ENCODE measurements at regions not wholly inside any gene's neighbourhood (a gene's known extent, or its start where the extent isn't known, plus 50 kb on each side); places are given as distances from the start of the nearest gene placed in this dataset.

GRCh38 chr18:56003009-56003719 lies 415.2 kb upstream of the TCF4 start:
- intact Hi-C loops (cut with micrococcal nuclease) = no loop called here
- Mint-ChIP-seq H3K27ac (no peak overlapping the region), H3K4me1 (no peaks in the 10 kb centered on the region), H3K36me3 (no peaks in the 10 kb centered on the region), H3K27me3 (no peaks in the 10 kb centered on the region), H3K4me3 (no peak overlapping the region), H3K9me3 (peaks cover 0 to 3% (median 0%) of the 10 kb centered on the region in 8 donors)
- Histone ChIP-seq H3K9me3 (ENCODE audit: control insufficient read depth in 1 of 2, low read length in 2 of 2) (no peaks in the 10 kb centered on the region), H3K27me3 (ENCODE audit: insufficient read depth, low read length) (no peaks in the 10 kb centered on the region), H3K27ac (ENCODE audit: low read depth, low read length) (no peak overlapping the region), H3K4me3 (ENCODE audit: low read length in 2 of 2) (no peak overlapping the region), H3K4me1 (ENCODE audit: insufficient read depth, low read length) (no peaks in the 10 kb centered on the region), H3K36me3 (ENCODE audit: insufficient read depth, low read length) (no peaks in the 10 kb centered on the region)
- CTCF ChIA-PET (ENCODE audit: partially characterized antibody) = no interaction called here
- POLR2A ChIA-PET (ENCODE audit: partially characterized antibody) = no interaction called here
- no peak for DNase-seq

- H3K4me3 ChIP-seq (ENCODE audit: low read length in 2 of 2) = no peak overlapping the region
- CTCF ChIA-PET (ENCODE audit: partially characterized antibody) = no interaction called here
These were observed 413.6 kb upstream of the TCF4 start for GRCh38 chr18:56001576-56001975.

GRCh38 chr18:56000041-56000440 lies 412.0 kb upstream of the TCF4 start:
- ChIA-PET CTCF (ENCODE audit: partially characterized antibody) (no interaction called here), POLR2A (ENCODE audit: partially characterized antibody) (no interaction called here)
- Mint-ChIP-seq H3K27me3 (no peaks in the 10 kb centered on the region), H3K4me1 (no peaks in the 10 kb centered on the region), H3K27ac (no peak overlapping the region), H3K4me3 (no peak overlapping the region), H3K9me3 (peaks cover 0 to 4% (median under 1%) of the 10 kb centered on the region in 8 donors), H3K36me3 (no peaks in the 10 kb centered on the region)
- Histone ChIP-seq H3K36me3 (ENCODE audit: insufficient read depth, low read length) (no peaks in the 10 kb centered on the region), H3K4me3 (ENCODE audit: low read length in 2 of 2) (no peak overlapping the region), H3K4me1 (ENCODE audit: insufficient read depth, low read length) (no peaks in the 10 kb centered on the region), H3K9me3 (ENCODE audit: control insufficient read depth in 1 of 2, low read length in 2 of 2) (no peaks in the 10 kb centered on the region), H3K27ac (ENCODE audit: low read depth, low read length) (no peak overlapping the region), H3K27me3 (ENCODE audit: insufficient read depth, low read length) (no peaks in the 10 kb centered on the region)
- DNase-seq = no peak
- intact Hi-C loops (cut with micrococcal nuclease) = no loop called here

More at GRCh38 chr18:56001576-56001975, 413.6 kb upstream of the TCF4 start:
- intact Hi-C loops (cut with micrococcal nuclease) = no loop called here
- Histone ChIP-seq H3K27ac (ENCODE audit: low read depth, low read length) (no peak overlapping the region), H3K36me3 (ENCODE audit: insufficient read depth, low read length) (no peaks in the 10 kb centered on the region), H3K4me1 (ENCODE audit: insufficient read depth, low read length) (no peaks in the 10 kb centered on the region), H3K27me3 (ENCODE audit: insufficient read depth, low read length) (no peaks in the 10 kb centered on the region), H3K9me3 (ENCODE audit: control insufficient read depth in 1 of 2, low read length in 2 of 2) (no peaks in the 10 kb centered on the region)
- H3K27ac Mint-ChIP-seq = no peak overlapping the region
- no peaks in the 10 kb centered on the region for H3K36me3 Mint-ChIP-seq
- no peaks in the 10 kb centered on the region for H3K27me3 Mint-ChIP-seq
- no peak overlapping the region for H3K4me3 Mint-ChIP-seq
- no peaks in the 10 kb centered on the region for H3K4me1 Mint-ChIP-seq
- POLR2A ChIA-PET (ENCODE audit: partially characterized antibody) = no interaction called here
- no peak for DNase-seq
- peaks cover 0 to 4% (median 0%) of the 10 kb centered on the region in 8 donors for H3K9me3 Mint-ChIP-seq

DNA sequence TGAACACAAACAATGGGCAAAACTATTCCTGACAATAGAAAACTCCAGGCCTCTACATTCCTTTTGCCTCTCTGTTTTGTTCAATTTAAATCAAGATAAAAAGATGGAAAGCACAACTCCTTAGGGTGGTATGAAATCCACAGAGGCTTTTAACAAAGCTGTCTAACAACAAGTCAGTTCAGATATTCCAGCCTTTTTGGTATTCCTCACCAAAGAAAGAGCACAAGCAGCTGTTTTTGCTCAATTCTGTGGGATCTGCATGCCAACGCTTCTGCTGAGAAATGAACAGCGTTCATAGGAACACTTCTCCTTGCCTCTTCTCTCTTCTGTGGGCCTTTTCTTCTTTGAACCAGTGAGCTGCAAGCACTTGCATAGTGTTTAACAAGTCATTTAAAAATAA lies 411.6 kb upstream of the TCF4 start:
- Histone ChIP-seq H3K27me3 (ENCODE audit: insufficient read depth, low read length) (no peaks in the 10 kb centered on the region), H3K9me3 (ENCODE audit: control insufficient read depth in 1 of 2, low read length in 2 of 2) (no peaks in the 10 kb centered on the region), H3K4me3 (ENCODE audit: low read length in 2 of 2) (no peak overlapping the region), H3K4me1 (ENCODE audit: insufficient read depth, low read length) (no peaks in the 10 kb centered on the region), H3K36me3 (ENCODE audit: insufficient read depth, low read length) (no peaks in the 10 kb centered on the region), H3K27ac (ENCODE audit: low read depth, low read length) (no peak overlapping the region)
- intact Hi-C loops (cut with micrococcal nuclease) = no loop called here
- Mint-ChIP-seq H3K4me3 (no peak overlapping the region), H3K4me1 (no peaks in the 10 kb centered on the region), H3K36me3 (no peaks in the 10 kb centered on the region), H3K27me3 (no peaks in the 10 kb centered on the region), H3K9me3 (peaks cover 0 to 4% (median 1%) of the 10 kb centered on the region in 8 donors), H3K27ac (no peak overlapping the region)
- ChIA-PET CTCF (ENCODE audit: partially characterized antibody) (no interaction called here), POLR2A (ENCODE audit: partially characterized antibody) (no interaction called here)
- DNase-seq = no peak

GRCh38 chr18:55998801-55999385 lies 410.9 kb upstream of the TCF4 start:
- Mint-ChIP-seq H3K27ac (no peak overlapping the region), H3K4me1 (no peaks in the 10 kb centered on the region), H3K27me3 (no peaks in the 10 kb centered on the region), H3K36me3 (no peaks in the 10 kb centered on the region), H3K4me3 (no peak overlapping the region), H3K9me3 (peaks cover 0 to 6% (median 1%) of the 10 kb centered on the region in 8 donors)
- Histone ChIP-seq H3K9me3 (ENCODE audit: control insufficient read depth in 1 of 2, low read length in 2 of 2) (no peaks in the 10 kb centered on the region), H3K27me3 (ENCODE audit: insufficient read depth, low read length) (no peaks in the 10 kb centered on the region), H3K4me3 (ENCODE audit: low read length in 2 of 2) (no peak overlapping the region), H3K4me1 (ENCODE audit: insufficient read depth, low read length) (no peaks in the 10 kb centered on the region), H3K36me3 (ENCODE audit: insufficient read depth, low read length) (no peaks in the 10 kb centered on the region), H3K27ac (ENCODE audit: low read depth, low read length) (no peak overlapping the region)
- intact Hi-C loops (cut with micrococcal nuclease) = no loop called here
- CTCF ChIA-PET (ENCODE audit: partially characterized antibody) = no interaction called here
- no peak for DNase-seq
- POLR2A ChIA-PET (ENCODE audit: partially characterized antibody) = no interaction called here

GRCh38 chr18:55998071-55998522 lies 410.1 kb upstream of the TCF4 start:
- H3K4me1 Mint-ChIP-seq = no peaks in the 10 kb centered on the region
- DNase-seq = no peak
- no peaks in the 10 kb centered on the region for H3K27me3 ChIP-seq (ENCODE audit: insufficient read depth, low read length)
- no peak overlapping the region for H3K27ac ChIP-seq (ENCODE audit: low read depth, low read length)
- intact Hi-C loops (cut with micrococcal nuclease) = no loop called here
- H3K4me3 ChIP-seq (ENCODE audit: low read length in 2 of 2) = no peak overlapping the region
- POLR2A ChIA-PET (ENCODE audit: partially characterized antibody) = no interaction called here
- no peaks in the 10 kb centered on the region for H3K4me1 ChIP-seq (ENCODE audit: insufficient read depth, low read length)
- no peak overlapping the region for H3K27ac Mint-ChIP-seq
- H3K9me3 Mint-ChIP-seq = peaks cover 0 to 6% (median 1%) of the 10 kb centered on the region in 8 donors
- H3K27me3 Mint-ChIP-seq = no peaks in the 10 kb centered on the region
- no peaks in the 10 kb centered on the region for H3K36me3 Mint-ChIP-seq
- CTCF ChIA-PET (ENCODE audit: partially characterized antibody) = no interaction called here
- H3K9me3 ChIP-seq (ENCODE audit: control insufficient read depth in 1 of 2, low read length in 2 of 2) = no peaks in the 10 kb centered on the region
- no peak overlapping the region for H3K4me3 Mint-ChIP-seq
- no peaks in the 10 kb centered on the region for H3K36me3 ChIP-seq (ENCODE audit: insufficient read depth, low read length)

- no peak for DNase-seq
- no peaks in the 10 kb centered on the region for H3K9me3 ChIP-seq (ENCODE audit: control insufficient read depth in 1 of 2, low read length in 2 of 2)
- CTCF ChIA-PET (ENCODE audit: partially characterized antibody) = no interaction called here
- Mint-ChIP-seq H3K4me1 (no peaks in the 10 kb centered on the region), H3K36me3 (no peaks in the 10 kb centered on the region), H3K27ac (no peak overlapping the region), H3K4me3 (no peak overlapping the region), H3K9me3 (peaks cover 0 to 6% (median 2%) of the 10 kb centered on the region in 8 donors), H3K27me3 (no peaks in the 10 kb centered on the region)
- no peaks in the 10 kb centered on the region for H3K4me1 ChIP-seq (ENCODE audit: insufficient read depth, low read length)
- no peaks in the 10 kb centered on the region for H3K36me3 ChIP-seq (ENCODE audit: insufficient read depth, low read length)
- intact Hi-C loops (cut with micrococcal nuclease) = no loop called here
- H3K27ac ChIP-seq (ENCODE audit: low read depth, low read length) = no peak overlapping the region
- H3K4me3 ChIP-seq (ENCODE audit: low read length in 2 of 2) = no peak overlapping the region
- H3K27me3 ChIP-seq (ENCODE audit: insufficient read depth, low read length) = no peaks in the 10 kb centered on the region
- POLR2A ChIA-PET (ENCODE audit: partially characterized antibody) = no interaction called here
These were observed 409.2 kb upstream of the TCF4 start for GRCh38 chr18:55997151-55997561.
